HEK293 (cell line): ENCODE measurements at regions not wholly inside any gene's neighbourhood (a gene's known extent, or its start where the extent isn't known, plus 50 kb on each side); places are given as distances from the start of the nearest gene placed in this dataset.

Source experiments
- CTCF ChIA-PET: fragments of 350-600 bp; formaldehyde crosslinking; extraction: SDS; loops from one replicate; lab custom pipeline; 2021; ENCODE audit warnings: antibody characterized with exemption; lab: Yijun Ruan, JAX
- POLR2A ChIA-PET: fragments of 300-600 bp; formaldehyde crosslinking; extraction: SDS; loops from one replicate; lab custom pipeline; 2020; ENCODE audit warnings: antibody characterized with exemption, inconsistent platforms; lab: Yijun Ruan, JAX
- H3K27ac ChIP-seq: fragments of 200-500 bp; sonication (Bioruptor generic); 2 replicates; pipeline ENCODE4 v1.5.1; 2014; ENCODE audit warnings: low read depth, low read length, control low read depth, inconsistent platforms; ENCODE audit errors: extremely low read depth
- H3K36me3 ChIP-seq, 2 experiments: fragments of 200-500 bp in 1 of 2; sonication (Bioruptor generic) in 1 of 2; 1 replicate in 1 of 2; 2 replicates in 1 of 2; pipeline ENCODE4 v1.5.1; 2014 to 2017; ENCODE audit warnings: inconsistent platforms in 2 of 2, low read length in 2 of 2; ENCODE audit not compliant: control insufficient read depth in 2 of 2, insufficient read depth in 1 of 2
- H3K4me1 ChIP-seq: fragments of 200-500 bp; sonication (Bioruptor generic); 2 replicates; pipeline ENCODE4 v1.5.1; 2014; ENCODE audit warnings: mild to moderate bottlenecking, low read length, inconsistent platforms; ENCODE audit not compliant: control insufficient read depth, insufficient read depth
- H3K4me3 ChIP-seq: 2 replicates; pipeline ENCODE4 v1.5.1; 2011; ENCODE audit warnings: low read depth, mild to moderate bottlenecking, control low read depth, low read length, moderate library complexity
- H3K9me3 ChIP-seq: fragments of 200-500 bp; sonication (Bioruptor generic); 2 replicates; pipeline ENCODE4 v1.5.1; 2014; ENCODE audit warnings: low read depth, low read length, inconsistent platforms; ENCODE audit not compliant: control insufficient read depth, insufficient read depth
- PRDM1 ChIP-seq: fragments of 450-650 bp; formaldehyde crosslinking; IDR thresholded peaks from 2 replicates; pipeline ENCODE4; 2016; ENCODE audit warnings: missing biosample characterization, missing genetic modification characterization
- YY2 ChIP-seq: fragments of 450-650 bp; formaldehyde crosslinking; IDR thresholded peaks from 2 replicates; pipeline ENCODE4 v1.5.1; 2016; ENCODE audit warnings: missing biosample characterization, missing genetic modification characterization
- ZFP37 ChIP-seq: fragments of 450-650 bp; formaldehyde crosslinking; IDR thresholded peaks from 2 replicates; pipeline ENCODE4 v1.5.1; 2016; ENCODE audit warnings: missing biosample characterization, missing genetic modification characterization
- ZFP41 ChIP-seq: fragments of 450-650 bp; formaldehyde crosslinking; IDR thresholded peaks from 2 replicates; pipeline ENCODE4 v1.5.1; 2016; ENCODE audit warnings: missing biosample characterization, missing genetic modification characterization, borderline replicate concordance
- ZFP69B ChIP-seq: fragments of 450-650 bp; formaldehyde crosslinking; IDR thresholded peaks from 2 replicates; pipeline ENCODE4 v1.5.1; 2016; ENCODE audit warnings: missing biosample characterization, missing genetic modification characterization
- ZNF138 ChIP-seq: fragments of 450-650 bp; formaldehyde crosslinking; IDR thresholded peaks from 2 replicates; pipeline ENCODE4 v1.5.1; 2016; ENCODE audit warnings: missing biosample characterization, missing genetic modification characterization, borderline replicate concordance
- ZNF248 ChIP-seq: fragments of 450-650 bp; formaldehyde crosslinking; IDR thresholded peaks from 2 replicates; pipeline ENCODE4 v1.5.1; 2017; ENCODE audit warnings: missing biosample characterization, missing genetic modification characterization
- ZNF274 ChIP-seq, 2 experiments: fragments of 200-500 bp in 1 of 2; fragments of 450-650 bp in 1 of 2; sonication (Bioruptor generic) in 1 of 2; formaldehyde crosslinking in 1 of 2; IDR thresholded peaks; 2 replicates each; pipeline versions ENCODE4 v1.5.1 to v1.6.1; 2014 to 2016; ENCODE audit warnings: borderline replicate concordance in 1 of 2, inconsistent platforms in 1 of 2, low read length in 1 of 2, missing biosample characterization in 1 of 2, missing genetic modification characterization in 1 of 2
- ZNF324 ChIP-seq: fragments of 450-650 bp; formaldehyde crosslinking; IDR thresholded peaks from 2 replicates; pipeline ENCODE4 v1.5.1; 2016; ENCODE audit warnings: missing biosample characterization, missing genetic modification characterization
- ZNF501 ChIP-seq: fragments of 450-650 bp; formaldehyde crosslinking; IDR thresholded peaks from 2 replicates; pipeline ENCODE4 v1.5.1; 2016; ENCODE audit warnings: missing biosample characterization, missing genetic modification characterization
- ZNF621 ChIP-seq: fragments of 450-650 bp; formaldehyde crosslinking; IDR thresholded peaks from 2 replicates; pipeline ENCODE4 v1.5.1; 2017; ENCODE audit warnings: missing biosample characterization, missing genetic modification characterization
- ZNF658 ChIP-seq: fragments of 450-650 bp; formaldehyde crosslinking; IDR thresholded peaks from 2 replicates; pipeline ENCODE4; 2016; ENCODE audit warnings: missing biosample characterization, missing genetic modification characterization
- ZNF660 ChIP-seq: fragments of 450-650 bp; IDR thresholded peaks from 2 replicates; pipeline ENCODE4 v1.5.1; 2018; ENCODE audit warnings: missing biosample characterization, mild to moderate bottlenecking, missing genetic modification characterization
- ZNF785 ChIP-seq: fragments of 450-650 bp; formaldehyde crosslinking; IDR thresholded peaks from 2 replicates; pipeline ENCODE4 v1.5.1; 2016; ENCODE audit warnings: missing biosample characterization, missing genetic modification characterization
- ZNF830 ChIP-seq: fragments of 450-650 bp; IDR thresholded peaks from 2 replicates; pipeline ENCODE4 v1.5.0; 2018; ENCODE audit warnings: missing biosample characterization, missing genetic modification characterization, low read depth, mild to moderate bottlenecking, moderate library complexity
- TF ChIP-seq, protein P1 (sequence below): fragments of 450-650 bp; formaldehyde crosslinking; IDR thresholded peaks from 2 replicates; pipeline ENCODE4 v1.5.1; 2017; ENCODE audit warnings: missing biosample characterization, missing genetic modification characterization
- TF ChIP-seq, protein P2 (sequence below): fragments of 450-650 bp; IDR thresholded peaks from 2 replicates; pipeline ENCODE4 v1.5.1; 2018; ENCODE audit warnings: missing biosample characterization, mild to moderate bottlenecking, missing genetic modification characterization
- TF ChIP-seq, protein P3 (sequence below): fragments of 450-650 bp; formaldehyde crosslinking; IDR thresholded peaks from 2 replicates; pipeline ENCODE4 v1.5.1; 2016; ENCODE audit warnings: missing biosample characterization, missing genetic modification characterization, borderline replicate concordance
- TF ChIP-seq, protein P4 (sequence below): fragments of 450-650 bp; formaldehyde crosslinking; IDR thresholded peaks from 2 replicates; pipeline ENCODE4 v1.5.1; 2016; ENCODE audit warnings: missing biosample characterization, missing genetic modification characterization, borderline replicate concordance
- TF ChIP-seq, protein P5 (sequence below): fragments of 450-650 bp; formaldehyde crosslinking; IDR thresholded peaks from 2 replicates; pipeline ENCODE4 v1.5.1; 2017; ENCODE audit warnings: missing biosample characterization, missing genetic modification characterization

DNA sequence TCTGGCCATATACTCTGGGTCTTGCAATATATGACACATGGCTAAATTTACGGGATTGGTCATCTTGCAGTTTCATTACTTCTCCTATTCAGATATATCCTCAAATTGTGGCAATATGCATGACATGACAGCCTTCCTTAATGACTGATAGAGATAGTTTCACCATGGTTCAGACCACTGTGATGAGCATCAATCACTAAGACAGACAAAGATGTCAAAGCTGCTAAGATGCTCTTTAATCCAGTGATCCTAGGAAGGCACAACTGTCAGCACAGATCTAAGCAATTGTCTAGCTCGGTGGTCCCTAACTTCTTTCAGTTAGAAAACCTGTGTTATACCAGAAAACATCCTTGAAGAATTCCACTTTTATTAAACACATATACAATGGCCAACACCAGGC, 70.9 kb upstream of the ADGRL2 start:
- H3K27ac ChIP-seq: no peak overlapping the region
- no peak overlapping the region for H3K4me3 ChIP-seq
- no peaks in the 10 kb centered on the region for H3K4me1 ChIP-seq
- TF ChIP-seq, protein P1, sequence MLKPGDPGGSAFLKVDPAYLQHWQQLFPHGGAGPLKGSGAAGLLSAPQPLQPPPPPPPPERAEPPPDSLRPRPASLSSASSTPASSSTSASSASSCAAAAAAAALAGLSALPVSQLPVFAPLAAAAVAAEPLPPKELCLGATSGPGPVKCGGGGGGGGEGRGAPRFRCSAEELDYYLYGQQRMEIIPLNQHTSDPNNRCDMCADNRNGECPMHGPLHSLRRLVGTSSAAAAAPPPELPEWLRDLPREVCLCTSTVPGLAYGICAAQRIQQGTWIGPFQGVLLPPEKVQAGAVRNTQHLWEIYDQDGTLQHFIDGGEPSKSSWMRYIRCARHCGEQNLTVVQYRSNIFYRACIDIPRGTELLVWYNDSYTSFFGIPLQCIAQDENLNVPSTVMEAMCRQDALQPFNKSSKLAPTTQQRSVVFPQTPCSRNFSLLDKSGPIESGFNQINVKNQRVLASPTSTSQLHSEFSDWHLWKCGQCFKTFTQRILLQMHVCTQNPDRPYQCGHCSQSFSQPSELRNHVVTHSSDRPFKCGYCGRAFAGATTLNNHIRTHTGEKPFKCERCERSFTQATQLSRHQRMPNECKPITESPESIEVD (tag by site-specific recombination): no peak
- TF ChIP-seq ZNF658 (tag by site-specific recombination): no peak
- TF ChIP-seq, protein P2, sequence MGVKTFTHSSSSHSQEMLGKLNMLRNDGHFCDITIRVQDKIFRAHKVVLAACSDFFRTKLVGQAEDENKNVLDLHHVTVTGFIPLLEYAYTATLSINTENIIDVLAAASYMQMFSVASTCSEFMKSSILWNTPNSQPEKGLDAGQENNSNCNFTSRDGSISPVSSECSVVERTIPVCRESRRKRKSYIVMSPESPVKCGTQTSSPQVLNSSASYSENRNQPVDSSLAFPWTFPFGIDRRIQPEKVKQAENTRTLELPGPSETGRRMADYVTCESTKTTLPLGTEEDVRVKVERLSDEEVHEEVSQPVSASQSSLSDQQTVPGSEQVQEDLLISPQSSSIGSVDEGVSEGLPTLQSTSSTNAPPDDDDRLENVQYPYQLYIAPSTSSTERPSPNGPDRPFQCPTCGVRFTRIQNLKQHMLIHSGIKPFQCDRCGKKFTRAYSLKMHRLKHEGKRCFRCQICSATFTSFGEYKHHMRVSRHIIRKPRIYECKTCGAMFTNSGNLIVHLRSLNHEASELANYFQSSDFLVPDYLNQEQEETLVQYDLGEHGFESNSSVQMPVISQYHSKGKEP (tag by site-specific recombination): no peak
- TF ChIP-seq ZNF138 (tag by site-specific recombination): no peak
- TF ChIP-seq YY2 (tag by site-specific recombination): no peak
- TF ChIP-seq ZFP41 (tag by site-specific recombination): no peak
- TF ChIP-seq ZFP37 (tag by site-specific recombination): no peak
- TF ChIP-seq, protein P3, sequence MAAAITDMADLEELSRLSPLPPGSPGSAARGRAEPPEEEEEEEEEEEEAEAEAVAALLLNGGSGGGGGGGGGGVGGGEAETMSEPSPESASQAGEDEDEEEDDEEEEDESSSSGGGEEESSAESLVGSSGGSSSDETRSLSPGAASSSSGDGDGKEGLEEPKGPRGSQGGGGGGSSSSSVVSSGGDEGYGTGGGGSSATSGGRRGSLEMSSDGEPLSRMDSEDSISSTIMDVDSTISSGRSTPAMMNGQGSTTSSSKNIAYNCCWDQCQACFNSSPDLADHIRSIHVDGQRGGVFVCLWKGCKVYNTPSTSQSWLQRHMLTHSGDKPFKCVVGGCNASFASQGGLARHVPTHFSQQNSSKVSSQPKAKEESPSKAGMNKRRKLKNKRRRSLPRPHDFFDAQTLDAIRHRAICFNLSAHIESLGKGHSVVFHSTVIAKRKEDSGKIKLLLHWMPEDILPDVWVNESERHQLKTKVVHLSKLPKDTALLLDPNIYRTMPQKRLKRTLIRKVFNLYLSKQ (tag by site-specific recombination): no peak
- no peak for TF ChIP-seq ZFP69B (tag by site-specific recombination)
- TF ChIP-seq, protein P4, sequence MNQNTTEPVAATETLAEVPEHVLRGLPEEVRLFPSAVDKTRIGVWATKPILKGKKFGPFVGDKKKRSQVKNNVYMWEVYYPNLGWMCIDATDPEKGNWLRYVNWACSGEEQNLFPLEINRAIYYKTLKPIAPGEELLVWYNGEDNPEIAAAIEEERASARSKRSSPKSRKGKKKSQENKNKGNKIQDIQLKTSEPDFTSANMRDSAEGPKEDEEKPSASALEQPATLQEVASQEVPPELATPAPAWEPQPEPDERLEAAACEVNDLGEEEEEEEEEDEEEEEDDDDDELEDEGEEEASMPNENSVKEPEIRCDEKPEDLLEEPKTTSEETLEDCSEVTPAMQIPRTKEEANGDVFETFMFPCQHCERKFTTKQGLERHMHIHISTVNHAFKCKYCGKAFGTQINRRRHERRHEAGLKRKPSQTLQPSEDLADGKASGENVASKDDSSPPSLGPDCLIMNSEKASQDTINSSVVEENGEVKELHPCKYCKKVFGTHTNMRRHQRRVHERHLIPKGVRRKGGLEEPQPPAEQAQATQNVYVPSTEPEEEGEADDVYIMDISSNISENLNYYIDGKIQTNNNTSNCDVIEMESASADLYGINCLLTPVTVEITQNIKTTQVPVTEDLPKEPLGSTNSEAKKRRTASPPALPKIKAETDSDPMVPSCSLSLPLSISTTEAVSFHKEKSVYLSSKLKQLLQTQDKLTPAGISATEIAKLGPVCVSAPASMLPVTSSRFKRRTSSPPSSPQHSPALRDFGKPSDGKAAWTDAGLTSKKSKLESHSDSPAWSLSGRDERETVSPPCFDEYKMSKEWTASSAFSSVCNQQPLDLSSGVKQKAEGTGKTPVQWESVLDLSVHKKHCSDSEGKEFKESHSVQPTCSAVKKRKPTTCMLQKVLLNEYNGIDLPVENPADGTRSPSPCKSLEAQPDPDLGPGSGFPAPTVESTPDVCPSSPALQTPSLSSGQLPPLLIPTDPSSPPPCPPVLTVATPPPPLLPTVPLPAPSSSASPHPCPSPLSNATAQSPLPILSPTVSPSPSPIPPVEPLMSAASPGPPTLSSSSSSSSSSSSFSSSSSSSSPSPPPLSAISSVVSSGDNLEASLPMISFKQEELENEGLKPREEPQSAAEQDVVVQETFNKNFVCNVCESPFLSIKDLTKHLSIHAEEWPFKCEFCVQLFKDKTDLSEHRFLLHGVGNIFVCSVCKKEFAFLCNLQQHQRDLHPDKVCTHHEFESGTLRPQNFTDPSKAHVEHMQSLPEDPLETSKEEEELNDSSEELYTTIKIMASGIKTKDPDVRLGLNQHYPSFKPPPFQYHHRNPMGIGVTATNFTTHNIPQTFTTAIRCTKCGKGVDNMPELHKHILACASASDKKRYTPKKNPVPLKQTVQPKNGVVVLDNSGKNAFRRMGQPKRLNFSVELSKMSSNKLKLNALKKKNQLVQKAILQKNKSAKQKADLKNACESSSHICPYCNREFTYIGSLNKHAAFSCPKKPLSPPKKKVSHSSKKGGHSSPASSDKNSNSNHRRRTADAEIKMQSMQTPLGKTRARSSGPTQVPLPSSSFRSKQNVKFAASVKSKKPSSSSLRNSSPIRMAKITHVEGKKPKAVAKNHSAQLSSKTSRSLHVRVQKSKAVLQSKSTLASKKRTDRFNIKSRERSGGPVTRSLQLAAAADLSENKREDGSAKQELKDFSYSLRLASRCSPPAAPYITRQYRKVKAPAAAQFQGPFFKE: no peak
- no peak for TF ChIP-seq ZNF324 (tag by site-specific recombination)
- no peak for TF ChIP-seq ZNF274 (IDR thresholded peaks at IDR 0.05; ENCODE audit: low read length)
- TF ChIP-seq ZNF274 (tag by site-specific recombination; IDR thresholded peaks at IDR 0.05; ENCODE audit: borderline replicate concordance): no peak
- no peak for TF ChIP-seq ZNF660 (tag by site-specific recombination)
- no peak for TF ChIP-seq PRDM1 (tag by site-specific recombination)
- TF ChIP-seq ZNF621 (tag by site-specific recombination): no peak
- TF ChIP-seq, protein P5, sequence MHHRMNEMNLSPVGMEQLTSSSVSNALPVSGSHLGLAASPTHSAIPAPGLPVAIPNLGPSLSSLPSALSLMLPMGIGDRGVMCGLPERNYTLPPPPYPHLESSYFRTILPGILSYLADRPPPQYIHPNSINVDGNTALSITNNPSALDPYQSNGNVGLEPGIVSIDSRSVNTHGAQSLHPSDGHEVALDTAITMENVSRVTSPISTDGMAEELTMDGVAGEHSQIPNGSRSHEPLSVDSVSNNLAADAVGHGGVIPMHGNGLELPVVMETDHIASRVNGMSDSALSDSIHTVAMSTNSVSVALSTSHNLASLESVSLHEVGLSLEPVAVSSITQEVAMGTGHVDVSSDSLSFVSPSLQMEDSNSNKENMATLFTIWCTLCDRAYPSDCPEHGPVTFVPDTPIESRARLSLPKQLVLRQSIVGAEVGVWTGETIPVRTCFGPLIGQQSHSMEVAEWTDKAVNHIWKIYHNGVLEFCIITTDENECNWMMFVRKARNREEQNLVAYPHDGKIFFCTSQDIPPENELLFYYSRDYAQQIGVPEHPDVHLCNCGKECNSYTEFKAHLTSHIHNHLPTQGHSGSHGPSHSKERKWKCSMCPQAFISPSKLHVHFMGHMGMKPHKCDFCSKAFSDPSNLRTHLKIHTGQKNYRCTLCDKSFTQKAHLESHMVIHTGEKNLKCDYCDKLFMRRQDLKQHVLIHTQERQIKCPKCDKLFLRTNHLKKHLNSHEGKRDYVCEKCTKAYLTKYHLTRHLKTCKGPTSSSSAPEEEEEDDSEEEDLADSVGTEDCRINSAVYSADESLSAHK (tag by site-specific recombination): no peak
- TF ChIP-seq ZNF785 (tag by site-specific recombination): no peak
- TF ChIP-seq ZNF830: no peak
- no peak for TF ChIP-seq ZNF248
- TF ChIP-seq ZNF501 (tag by site-specific recombination): no peak
- ChIA-PET CTCF (no interaction called here), POLR2A (no interaction called here)
- no peaks in the 10 kb centered on the region for H3K9me3 ChIP-seq
- H3K36me3 ChIP-seq: no peaks in the 10 kb centered on the region
